HS-27A (cell line): ENCODE measurements at regions not wholly inside any gene's neighbourhood (a gene's known extent, or its start where the extent isn't known, plus 50 kb on each side); places are given as distances from the start of the nearest gene placed in this dataset.
"Not testable (repeated sequence)": the region's sequence is repeated elsewhere in the genome, so short reads cannot be mapped to it uniquely, and the experiment has no call there.

Experiments used
- DNase-seq: peaks from one replicate; pipeline ENCODE4 v3.0.0-alpha.2; 2012; ENCODE audit warnings: low read depth, missing footprints

DNA sequence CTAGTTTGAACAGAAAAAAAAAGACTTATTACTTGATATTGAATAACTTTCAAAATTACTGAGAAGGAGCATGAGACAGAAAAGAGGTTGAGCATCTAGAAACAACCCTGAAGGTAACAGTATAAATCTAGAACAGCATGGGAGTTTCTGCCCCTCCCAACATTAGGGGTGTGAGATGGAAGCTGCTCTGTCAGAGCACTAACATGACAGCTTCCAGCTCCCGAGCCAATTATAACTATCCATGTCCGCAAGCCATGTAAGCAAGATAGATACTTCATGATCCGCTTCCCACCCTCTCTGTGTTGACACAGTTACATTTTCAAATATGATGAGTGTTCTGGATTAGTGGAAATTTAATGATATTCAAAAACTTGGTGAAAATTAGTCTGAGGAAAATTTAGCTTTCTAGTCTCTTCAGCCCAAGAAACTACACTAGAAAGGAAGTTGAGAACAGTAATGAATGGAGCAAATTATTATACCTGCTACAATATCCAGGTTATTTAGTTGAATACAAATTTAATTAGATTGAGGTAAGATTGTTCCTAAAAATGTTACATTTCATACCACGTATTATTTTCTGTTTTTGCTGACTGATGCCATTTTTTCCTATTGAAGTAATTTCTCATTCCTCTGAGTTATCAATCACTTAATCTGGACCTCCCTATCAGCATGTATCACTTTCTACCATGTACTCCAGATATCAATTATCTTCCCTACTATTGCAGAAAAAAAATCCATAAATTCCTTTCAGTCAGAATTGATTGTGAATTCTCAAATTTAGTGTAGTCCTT, 129.3 kb upstream of the SLIT2 start:
- no peak for DNase-seq

DNA sequence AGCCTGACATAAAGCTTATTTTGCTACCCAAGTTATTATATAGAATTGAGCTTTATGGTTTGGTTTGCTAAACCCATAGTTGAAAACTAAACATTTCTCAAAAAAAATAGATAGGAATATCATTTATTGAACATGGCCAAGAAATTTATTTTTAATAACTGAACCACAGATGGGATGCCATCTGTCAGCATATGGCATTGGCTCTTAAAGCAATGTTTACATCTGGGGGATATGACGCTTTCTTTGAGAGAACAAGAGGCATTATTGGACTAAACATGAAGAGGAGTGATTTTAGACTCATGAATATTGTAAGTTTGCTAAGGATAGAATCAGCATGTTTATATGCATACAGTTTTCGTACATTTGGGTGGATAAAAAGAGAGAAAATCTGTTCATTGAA, 132.6 kb upstream of the SLIT2 start:
- DNase-seq: no peak

DNA sequence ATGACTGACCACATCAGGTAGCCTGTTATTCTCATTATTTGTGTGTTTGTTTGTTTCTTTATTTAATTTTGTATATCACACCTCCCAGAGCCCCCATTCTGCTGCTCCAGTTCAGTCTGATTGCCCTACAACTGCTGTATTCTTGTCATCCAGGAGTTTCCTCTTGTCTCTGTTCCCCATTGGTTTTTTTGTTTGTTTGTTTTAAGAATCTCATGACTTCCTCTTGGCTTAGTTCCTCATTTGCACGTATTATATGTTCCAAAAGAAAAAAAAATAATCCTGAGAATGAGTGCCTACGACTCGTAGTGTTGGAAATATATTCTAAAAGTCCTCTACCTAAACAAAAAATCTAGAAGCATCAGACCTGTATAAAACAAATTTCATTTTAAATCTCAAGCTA, 142.3 kb upstream of the SLIT2 start:
- DNase-seq: no peak

DNA sequence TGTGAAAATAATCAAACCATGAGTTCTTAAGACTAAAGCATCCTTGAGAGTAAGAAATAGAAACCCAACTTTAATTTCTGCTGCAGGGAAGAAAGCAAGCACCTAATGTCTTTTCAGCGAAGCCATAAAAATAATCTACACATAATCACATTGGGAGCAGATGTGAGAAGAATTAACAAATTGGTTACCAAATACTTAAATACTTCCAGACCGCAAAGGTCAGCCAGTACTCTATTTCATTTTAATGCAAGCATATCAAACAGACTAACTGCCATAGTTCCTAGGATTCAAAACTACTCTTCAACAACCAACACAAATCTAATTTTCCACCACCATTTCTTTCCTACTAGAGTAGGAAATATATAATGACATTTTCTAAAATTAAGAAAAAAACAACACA, 144.8 kb upstream of the SLIT2 start:
- DNase-seq: no peak

DNA sequence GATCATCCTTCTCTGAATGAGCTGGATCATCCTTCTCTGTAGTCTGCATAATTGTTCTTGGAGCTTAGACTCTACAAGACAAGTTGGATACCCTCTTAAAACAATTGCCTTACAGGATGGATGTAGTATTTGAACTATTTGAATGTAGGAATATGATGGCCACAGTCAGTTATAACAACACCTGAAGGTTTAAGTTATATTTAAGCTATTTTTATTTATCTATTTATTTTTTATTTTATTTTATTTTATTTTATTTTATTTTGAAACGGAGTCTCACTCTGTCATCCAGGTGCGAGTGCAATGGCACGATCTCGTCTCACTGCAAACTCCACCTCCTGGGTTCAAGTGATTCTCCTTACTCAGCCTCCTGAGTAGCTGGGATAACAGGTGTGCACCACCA, 149.9 kb upstream of the SLIT2 start:
- no peak for DNase-seq

DNA sequence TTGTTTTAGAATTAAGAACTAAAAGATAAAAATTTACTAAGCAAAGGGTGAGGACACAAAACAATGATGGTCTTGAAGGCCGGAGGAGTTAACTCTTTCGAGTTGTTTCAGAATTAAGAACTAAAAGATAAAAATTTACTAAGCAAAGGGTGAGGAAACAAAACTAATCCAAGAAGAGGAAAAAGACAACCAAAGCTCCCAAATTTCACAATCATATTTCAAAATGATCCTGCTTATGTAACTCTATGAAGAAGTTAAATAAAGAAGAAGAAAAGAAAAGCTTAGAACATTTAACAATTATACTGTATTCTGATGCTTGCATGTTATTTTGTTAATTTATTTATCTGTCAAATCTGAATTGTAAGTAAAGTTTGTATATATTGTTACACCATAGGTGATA, 154.8 kb upstream of the SLIT2 start:
- no peak for DNase-seq

DNA sequence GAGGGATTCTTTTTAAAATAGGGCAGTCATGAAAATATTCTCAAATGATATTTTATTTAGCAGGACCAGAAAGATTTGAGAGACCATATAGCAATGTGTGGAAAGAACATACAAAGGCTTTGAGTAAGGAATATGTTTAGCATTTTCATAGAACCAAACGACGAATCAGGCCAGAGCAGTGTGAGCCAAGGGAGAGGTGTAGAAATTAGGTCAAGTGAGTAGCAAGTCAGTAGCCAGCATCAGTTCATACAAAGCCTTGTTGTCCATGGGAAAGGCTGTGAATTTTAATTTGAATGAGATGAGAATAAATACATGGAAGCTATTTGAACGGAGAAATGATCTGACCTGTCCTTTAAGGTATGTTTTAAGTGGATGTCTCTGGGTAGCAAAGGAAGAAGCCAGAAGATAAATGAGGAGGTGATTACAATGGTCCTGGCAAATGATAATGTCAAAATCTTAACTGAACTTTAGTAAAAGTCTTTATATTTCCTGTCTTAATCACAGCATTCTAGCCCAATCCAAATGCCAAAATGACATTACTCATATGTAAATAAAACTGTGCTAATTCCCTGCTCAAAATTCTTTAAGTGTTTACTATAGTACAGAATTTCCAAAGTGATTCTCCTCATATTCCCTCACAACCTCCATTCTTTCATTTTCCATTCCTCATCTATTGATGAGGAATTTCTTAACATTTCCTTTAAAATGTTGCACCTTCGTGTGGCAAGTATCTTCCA, 155.7 kb upstream of the SLIT2 start:
- DNase-seq: no peak

DNA sequence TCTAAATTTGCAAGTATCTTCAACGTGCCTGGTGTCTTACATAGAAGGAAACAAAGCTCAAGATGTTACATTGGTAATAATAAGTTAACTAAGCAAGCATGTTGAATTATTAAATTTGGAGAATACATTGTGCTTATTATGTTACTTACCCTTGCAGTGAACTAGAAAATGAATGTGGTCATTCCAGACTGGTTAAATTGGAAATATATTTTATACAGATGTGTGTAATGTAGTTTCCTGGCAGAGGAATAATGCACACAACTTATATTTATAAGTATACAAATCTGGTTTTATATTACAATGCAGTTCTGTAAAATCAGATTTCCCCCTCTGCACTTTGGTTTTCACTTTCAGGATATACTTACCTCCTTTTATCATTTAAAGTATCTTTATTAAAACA, 159.9 kb upstream of the SLIT2 start:
- DNase-seq: no peak

DNA sequence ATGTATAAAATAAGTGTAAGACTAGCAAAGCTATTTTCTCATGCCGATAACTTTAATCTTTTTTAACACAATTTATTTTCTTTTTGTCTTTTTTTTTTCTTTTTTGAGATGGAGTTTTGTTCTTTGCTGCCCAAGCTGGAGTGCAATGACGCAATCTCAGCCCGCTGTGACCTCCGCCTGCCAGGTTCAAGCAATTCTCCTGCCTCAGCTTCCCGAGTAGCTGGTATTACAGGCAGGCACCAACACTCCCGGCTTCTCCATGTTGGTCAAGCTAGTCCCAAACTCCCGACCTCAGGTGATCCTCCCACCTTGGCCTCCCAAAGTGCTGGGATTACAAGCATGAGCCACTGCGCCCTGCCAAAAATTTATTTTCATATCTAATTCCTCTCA, 164.2 kb upstream of the SLIT2 start:
- DNase-seq: no peak

DNA sequence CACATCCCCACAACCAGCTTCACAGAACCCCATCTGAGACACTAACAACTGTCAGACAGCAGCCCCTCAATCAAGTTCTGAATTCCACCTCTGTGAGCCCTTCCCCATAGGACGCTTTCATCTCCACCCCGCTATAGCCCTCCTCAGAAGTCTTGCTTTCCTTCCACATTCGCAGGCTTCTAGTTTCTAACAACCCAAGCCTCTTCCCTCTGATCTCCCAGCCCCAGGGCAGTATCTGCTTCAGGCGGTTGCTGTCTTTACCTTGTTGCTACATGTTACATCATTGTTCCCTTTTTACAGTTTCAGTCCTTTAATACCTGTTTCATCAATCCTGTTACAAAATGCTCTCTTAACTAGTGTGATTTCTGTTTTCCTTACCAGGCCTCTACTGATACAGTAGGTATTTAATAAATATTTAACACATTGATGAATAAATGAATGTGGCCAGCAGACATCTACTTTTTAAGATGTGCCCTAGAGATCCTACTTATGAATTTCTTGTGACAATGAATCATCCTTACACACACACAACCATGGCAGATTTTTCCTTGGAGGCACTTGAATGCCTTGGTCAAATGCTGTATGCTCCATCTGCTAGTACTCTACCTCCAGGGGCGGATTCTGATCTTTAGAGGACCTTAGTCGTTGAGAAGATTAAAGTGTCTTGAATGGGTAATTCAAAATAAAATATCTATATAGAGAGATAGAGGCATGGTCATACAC, 164.7 kb upstream of the SLIT2 start:
- DNase-seq: no peak

DNA sequence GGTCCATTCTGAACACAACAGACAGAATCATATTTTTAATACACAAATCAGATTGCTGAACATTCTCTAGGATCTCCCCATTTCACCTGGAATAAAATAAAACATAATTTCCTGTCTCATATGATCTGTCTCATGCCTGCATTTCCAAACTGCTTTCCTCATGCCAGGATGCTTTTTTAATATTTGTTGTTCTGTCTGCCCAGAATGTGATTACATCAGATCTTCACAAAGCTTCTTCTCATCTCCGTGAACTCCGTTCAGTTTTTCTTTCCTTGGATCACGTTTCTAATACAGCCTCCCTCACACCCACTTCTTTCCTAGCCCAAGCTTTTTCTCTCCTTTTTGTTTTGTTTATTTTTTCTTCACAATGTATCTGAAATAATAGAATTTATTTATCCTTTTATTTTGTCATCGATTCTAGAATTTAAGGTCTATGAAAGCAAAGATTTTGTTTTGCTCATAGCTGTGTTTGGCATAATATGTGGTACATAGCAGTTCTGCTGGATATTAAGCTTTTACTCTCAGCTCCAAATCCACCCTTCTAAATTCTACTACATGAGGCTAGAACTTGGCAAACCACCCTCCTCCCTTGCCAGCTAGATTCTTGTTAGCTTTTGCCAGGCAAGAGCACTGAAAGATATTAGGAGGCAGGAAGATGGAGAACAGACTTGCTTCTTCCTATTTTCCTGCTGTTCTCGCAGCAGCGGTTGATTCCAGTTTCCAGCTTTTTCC, 165.5 kb upstream of the SLIT2 start:
- no peak for DNase-seq

DNA sequence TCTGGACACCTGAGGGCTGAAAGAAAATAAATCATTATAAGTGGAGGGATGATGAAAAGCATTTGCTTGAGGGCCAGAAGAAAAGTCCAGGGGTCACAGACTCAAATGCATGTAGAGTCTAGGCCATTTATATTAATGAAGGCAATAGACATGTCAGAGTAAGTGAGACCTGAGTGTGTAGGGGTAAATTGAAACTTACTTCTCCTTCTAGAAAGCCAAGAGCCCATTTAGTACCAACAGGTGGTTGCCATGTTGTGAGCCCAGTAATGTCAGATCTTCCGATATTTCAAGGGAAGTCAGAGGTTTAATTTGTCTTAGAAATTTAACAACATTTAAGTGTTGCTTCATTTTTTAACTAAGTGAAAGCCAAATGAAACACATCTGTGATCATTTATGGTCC, 166.1 kb upstream of the SLIT2 start:
- DNase-seq: no peak

DNA sequence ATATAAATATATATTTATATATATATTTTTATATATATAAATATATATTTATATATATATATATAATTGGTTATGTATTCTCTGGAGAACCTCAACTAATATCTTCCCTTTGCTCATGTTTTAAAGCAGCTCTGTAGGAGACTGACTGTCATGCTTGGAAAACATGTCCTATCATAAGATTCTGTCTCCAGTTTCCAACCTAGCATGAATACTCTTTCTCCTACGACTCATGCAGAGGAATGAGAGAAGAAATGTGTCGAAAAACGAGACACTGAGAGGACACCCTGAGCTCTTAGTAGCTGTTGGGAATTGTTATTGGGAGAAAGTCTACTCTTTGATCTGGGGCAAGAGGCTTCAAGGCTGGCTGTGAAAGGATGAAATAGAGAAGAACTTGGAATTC, 166.5 kb upstream of the SLIT2 start:
- DNase-seq: no peak

DNA sequence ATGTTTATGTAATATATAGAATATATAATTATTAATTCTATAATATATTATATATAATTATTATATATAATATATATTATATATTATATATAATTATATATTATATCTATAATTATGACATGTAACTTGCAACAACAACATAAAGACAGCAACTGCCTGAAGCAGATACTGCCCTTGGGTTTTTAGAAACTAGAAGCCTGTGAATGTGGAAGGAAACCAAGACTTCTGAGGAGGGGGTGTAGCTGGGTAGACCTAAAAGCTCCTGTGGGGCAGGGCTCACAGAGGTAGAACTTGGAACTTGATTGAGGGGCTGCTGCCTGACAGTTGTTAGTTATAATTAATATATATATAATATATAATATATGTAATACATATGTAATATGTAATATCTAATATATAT, 167.2 kb upstream of the SLIT2 start:
- DNase-seq: no peak

DNA sequence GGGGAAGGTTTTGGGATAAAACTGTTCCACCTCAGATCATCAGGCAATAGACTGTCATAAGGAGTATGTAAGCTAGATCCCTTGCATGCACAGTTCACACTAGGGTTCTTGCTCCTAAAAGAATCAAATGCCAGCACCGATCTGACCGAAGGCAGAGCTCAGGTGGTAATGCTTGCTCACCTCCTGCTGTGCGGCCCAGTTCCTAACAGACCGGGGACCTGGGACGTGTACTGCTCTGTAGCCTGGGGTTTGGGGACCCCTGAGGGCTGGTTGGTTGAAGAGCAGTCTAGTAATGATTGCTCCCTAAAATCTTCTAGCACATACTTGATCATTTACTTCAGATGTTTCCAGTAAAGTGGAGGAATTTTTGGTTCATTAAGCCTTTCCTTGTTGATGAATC, 173.1 kb upstream of the SLIT2 start:
- DNase-seq: no peak

DNA sequence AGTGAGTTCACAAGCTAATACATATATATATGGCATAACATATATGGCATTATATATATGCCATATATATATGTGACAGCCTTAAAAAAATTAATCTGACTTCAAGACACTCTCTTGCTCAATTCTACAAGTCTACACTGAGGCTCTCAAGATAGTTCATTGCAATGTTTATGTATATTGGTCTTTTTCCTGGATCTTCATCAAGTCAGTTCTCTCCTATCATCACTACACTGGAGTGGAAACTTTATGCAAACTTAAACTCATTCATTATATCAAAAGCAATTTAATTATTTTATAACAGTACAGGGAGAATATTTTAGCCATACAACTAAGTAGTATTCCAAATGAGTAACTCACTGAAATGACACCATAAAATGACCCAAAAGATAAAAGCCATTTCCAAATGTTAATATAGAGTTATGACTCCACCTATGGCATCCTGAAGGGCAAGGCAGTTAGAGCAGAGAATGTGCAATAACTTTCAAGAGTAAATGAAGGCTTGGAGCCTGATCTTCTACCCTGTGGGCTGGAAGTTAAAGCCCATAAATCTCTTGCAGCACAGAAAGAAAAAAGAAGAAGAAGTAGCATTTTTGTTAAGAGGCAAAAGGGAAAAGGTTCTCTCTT, 176.3 kb upstream of the SLIT2 start:
- no peak for DNase-seq

DNA sequence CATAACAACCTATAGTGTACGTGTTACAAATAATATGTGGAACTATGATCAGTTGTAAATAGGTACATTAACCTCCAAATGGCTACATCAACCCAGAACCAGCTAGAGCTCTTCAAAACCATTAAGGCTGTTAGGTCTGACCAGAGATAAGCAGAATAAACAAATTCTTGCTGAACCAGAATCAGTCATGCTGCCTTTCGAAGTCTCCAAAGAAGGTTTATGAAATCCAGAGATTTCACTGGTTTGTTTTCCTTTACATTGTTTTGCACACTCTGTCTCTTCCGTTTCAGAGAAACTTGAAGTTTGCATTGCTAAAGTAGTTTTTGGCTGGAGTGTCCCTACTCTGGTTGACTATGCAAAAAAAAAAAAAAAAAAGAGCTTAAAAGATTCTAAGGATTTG, 177.3 kb upstream of the SLIT2 start:
- no peak for DNase-seq

DNA sequence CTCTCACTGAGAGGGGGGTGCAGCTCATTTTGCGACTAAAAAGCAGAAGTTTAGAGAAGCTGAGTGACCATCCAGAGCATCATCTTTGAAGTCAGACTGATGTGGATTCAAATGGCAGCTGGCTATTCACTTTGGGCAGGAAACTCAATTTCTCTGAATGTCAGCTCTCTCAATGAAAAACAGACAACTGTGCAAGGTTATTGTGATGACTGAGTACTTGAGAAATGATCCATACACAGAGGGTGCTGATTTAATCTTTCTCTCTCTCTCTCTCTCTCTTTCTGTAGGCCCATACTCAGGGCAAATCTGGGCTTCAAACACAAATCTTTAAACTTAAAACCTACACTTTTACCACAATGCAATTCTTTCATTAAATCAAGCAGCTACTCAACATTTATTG, 185.8 kb upstream of the SLIT2 start:
- DNase-seq: no peak

DNA sequence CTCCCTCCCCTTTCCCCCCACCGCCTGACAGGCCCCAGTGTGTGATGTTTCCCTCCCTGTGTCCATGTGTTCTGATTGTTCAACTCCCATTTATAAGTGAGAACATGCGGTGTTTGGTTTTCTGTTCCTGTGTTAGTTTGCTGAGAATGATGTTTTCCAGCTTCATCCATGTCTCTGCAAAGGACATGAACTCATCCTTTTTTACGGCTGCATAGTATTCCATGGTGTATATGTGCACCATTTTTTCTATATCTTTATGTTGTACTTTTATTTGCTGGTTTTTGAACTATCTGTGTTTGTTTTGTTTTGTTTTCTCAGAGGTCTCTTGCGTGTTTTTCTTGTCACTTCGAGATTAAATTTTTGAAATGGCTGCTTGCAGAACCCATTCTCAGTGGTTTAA, 188.8 kb upstream of the SLIT2 start:
- not testable (repeated sequence) for DNase-seq

DNA sequence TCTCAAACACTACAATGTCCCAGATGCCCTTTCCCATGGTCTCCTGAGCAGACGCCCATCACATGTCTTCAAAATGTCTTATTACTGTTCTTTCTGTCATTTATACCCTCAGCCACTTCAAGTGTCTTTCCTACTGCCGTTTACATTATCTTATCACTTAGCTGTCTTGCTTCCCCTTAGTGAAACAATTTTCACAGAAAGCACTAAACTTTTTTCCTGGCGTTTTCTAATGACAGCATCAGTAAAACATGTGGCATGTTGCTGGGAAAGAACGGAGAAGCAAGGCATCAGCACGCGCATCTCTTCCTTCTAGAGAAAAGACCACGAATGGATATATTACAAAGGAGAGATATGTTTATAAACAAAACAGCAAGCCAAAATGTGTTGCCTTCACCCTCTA, 189.7 kb upstream of the SLIT2 start:
- DNase-seq: no peak

DNA sequence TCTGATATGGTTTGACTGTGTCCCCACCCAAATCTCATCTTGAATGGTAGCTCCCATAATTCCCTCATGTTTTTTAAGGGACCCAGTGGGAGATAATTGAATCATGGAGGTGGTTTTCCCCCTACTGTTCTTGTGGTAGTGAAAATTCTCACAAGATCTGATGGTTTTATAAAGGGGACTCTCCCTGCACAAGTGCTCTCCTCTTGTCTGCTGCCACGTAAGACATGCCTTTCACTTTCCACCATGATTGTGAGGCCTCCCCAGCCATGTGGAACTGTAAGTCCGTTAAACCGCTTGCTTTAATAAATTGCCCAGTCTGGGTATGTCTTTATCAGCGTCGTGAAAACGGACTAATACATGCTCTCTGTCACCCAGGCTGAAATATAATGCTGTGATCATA, 200.9 kb upstream of the SLIT2 start:
- no peak for DNase-seq

DNA sequence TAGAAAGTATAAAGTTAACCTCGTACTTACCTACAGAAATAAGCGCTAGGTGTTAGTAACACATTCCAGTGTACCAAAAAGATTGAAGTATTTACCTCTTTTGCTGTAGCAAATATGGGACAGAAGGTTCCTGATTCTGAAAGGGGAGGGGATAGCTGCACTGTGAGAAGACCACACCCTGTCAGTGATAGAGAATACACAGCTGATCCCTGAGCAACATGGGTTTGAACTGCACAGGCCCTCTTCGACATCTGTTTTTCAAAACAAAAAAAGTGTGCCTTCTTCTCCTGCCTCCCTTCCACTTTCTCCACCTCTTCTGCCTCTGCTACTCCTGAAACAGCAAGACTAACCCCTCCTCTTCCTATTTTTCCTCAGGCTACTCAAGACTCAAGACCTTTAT, 201.8 kb upstream of the SLIT2 start:
- no peak for DNase-seq
